ENCODE measurements at regions not wholly inside any gene's neighbourhood (a gene's known extent, or its start where the extent isn't known, plus 50 kb on each side); places are given as distances from the start of the nearest gene placed in this dataset.

GRCh38 chr18:22499421-22499820 lies 81.7 kb upstream of the CTAGE1 start:
- Histone ChIP-seq H3K27me3 (no peaks in the 10 kb centered on the region), H3K36me3 (no peaks in the 10 kb centered on the region), H3K4me1 (peaks cover 0 to 27% (median 4%) of the 10 kb centered on the region in 4 donors), H3K4me3 (no peak overlapping the region), H3K27ac (no peak overlapping the region), H3K9me3 (no peaks in the 10 kb centered on the region)
- no peak for TF ChIP-seq CTCF (IDR thresholded peaks at IDR 0.05)
- intact Hi-C loops (cut with DNase I; ENCODE audit: low total_unique reads) = loop anchor here (10.0 kb wide), 1 partner anchor 65 kb away; no protein-coding TSS in a partner anchor
- DNase-seq = no peak

GRCh38 chr18:22503803-22504202 lies 86.1 kb upstream of the CTAGE1 start:
- DNase-seq = peak; percentile 49 to 60
- H3K4me1 ChIP-seq = peaks cover 0 to 18% (median 2%) of the 10 kb centered on the region in 4 donors
- no peaks in the 10 kb centered on the region for H3K27me3 ChIP-seq
- no peaks in the 10 kb centered on the region for H3K9me3 ChIP-seq
- H3K36me3 ChIP-seq = no peaks in the 10 kb centered on the region
- H3K27ac ChIP-seq = peak overlapping the region in 1 of 2 donors; percentile 18
- TF ChIP-seq CTCF (IDR thresholded peaks at IDR 0.05) = no peak
- no peak overlapping the region for H3K4me3 ChIP-seq
- intact Hi-C loops (cut with DNase I; ENCODE audit: low total_unique reads) = no loop called here

GRCh38 chr18:22504251-22505030 lies 86.7 kb upstream of the CTAGE1 start:
- intact Hi-C loops (cut with DNase I; ENCODE audit: low total_unique reads) = no loop called here

GRCh38 chr18:22505141-22505591 lies 87.5 kb upstream of the CTAGE1 start:
- H3K27ac ChIP-seq = no peak overlapping the region
- H3K4me3 ChIP-seq = no peak overlapping the region
- H3K9me3 ChIP-seq = no peaks in the 10 kb centered on the region
- no peak for DNase-seq
- TF ChIP-seq CTCF (IDR thresholded peaks at IDR 0.05) = no peak
- H3K4me1 ChIP-seq = peaks cover 0 to 12% (median 2%) of the 10 kb centered on the region in 4 donors
- no peaks in the 10 kb centered on the region for H3K36me3 ChIP-seq
- intact Hi-C loops (cut with DNase I; ENCODE audit: low total_unique reads) = no loop called here
- H3K27me3 ChIP-seq = no peaks in the 10 kb centered on the region

More at GRCh38 chr18:22504251-22505030, 86.7 kb upstream of the CTAGE1 start:
- Histone ChIP-seq H3K27ac (peak overlapping the region in 1 of 2 donors; percentile 18), H3K36me3 (no peaks in the 10 kb centered on the region), H3K27me3 (no peaks in the 10 kb centered on the region), H3K9me3 (no peaks in the 10 kb centered on the region), H3K4me3 (no peak overlapping the region), H3K4me1 (peaks cover 0 to 14% (median 2%) of the 10 kb centered on the region in 4 donors)
- no peak for TF ChIP-seq CTCF (IDR thresholded peaks at IDR 0.05)
- DNase-seq = no peak

- DNase-seq = no peak
- no peak overlapping the region for H3K27ac ChIP-seq
- TF ChIP-seq CTCF (IDR thresholded peaks at IDR 0.05) = no peak
- no peak overlapping the region for H3K4me3 ChIP-seq
- H3K9me3 ChIP-seq = no peaks in the 10 kb centered on the region
- H3K4me1 ChIP-seq = peaks cover 0 to 6% (median 2%) of the 10 kb centered on the region in 4 donors
- H3K27me3 ChIP-seq = no peaks in the 10 kb centered on the region
- no peaks in the 10 kb centered on the region for H3K36me3 ChIP-seq
- intact Hi-C loops (cut with DNase I; ENCODE audit: low total_unique reads) = no loop called here
These were observed 89.3 kb upstream of the CTAGE1 start for GRCh38 chr18:22507055-22507454.

Measured in tibial artery (tissue), 4 donors.